WI38 (cell line): ENCODE measurements at regions not wholly inside any gene's neighbourhood (a gene's known extent, or its start where the extent isn't known, plus 50 kb on each side); places are given as distances from the start of the nearest gene placed in this dataset.

Experiments
- H3K4me3 ChIP-seq: 2 replicates; pipeline ENCODE4 v1.5.1; 2011; ENCODE audit warnings: low read depth, mild to moderate bottlenecking, control low read depth, low read length
- CTCF ChIP-seq: IDR thresholded peaks from 2 replicates; pipeline ENCODE4 v1.5.1; 2012; ENCODE audit warnings: low read depth, mild to moderate bottlenecking, control low read depth, low read length

GRCh38 chr7:17144322-17144721 lies 154.1 kb upstream of the AHR start:
- TF ChIP-seq CTCF: no peak
- no peak overlapping the region for H3K4me3 ChIP-seq

GRCh38 chr7:17146621-17147020 lies 151.8 kb upstream of the AHR start:
- H3K4me3 ChIP-seq: no peak overlapping the region
- no peak for TF ChIP-seq CTCF

GRCh38 chr7:17147409-17147808 lies 151.0 kb upstream of the AHR start:
- H3K4me3 ChIP-seq: no peak overlapping the region
- TF ChIP-seq CTCF: no peak

- no peak overlapping the region for H3K4me3 ChIP-seq
- no peak for TF ChIP-seq CTCF
Measured at GRCh38 chr7:17150018-17150417, 148.4 kb upstream of the AHR start.

GRCh38 chr7:17152721-17153120 lies 145.7 kb upstream of the AHR start:
- no peak for TF ChIP-seq CTCF
- no peak overlapping the region for H3K4me3 ChIP-seq

GRCh38 chr7:17153536-17153935 lies 144.9 kb upstream of the AHR start:
- no peak overlapping the region for H3K4me3 ChIP-seq
- no peak for TF ChIP-seq CTCF

- H3K4me3 ChIP-seq: no peak overlapping the region
- no peak for TF ChIP-seq CTCF
Measured at GRCh38 chr7:17155529-17155928, 142.9 kb upstream of the AHR start.
